Breast epithelium (tissue), 3 donors: ENCODE measurements at regions not wholly inside any gene's neighbourhood (a gene's known extent, or its start where the extent isn't known, plus 50 kb on each side); places are given as distances from the start of the nearest gene placed in this dataset.

Experiments
- CTCF ChIP-seq, 3 donors: fragments of 450-650 bp; IDR thresholded peaks; one replicate each; pipeline ENCODE4 v1.5.1; 2016 to 2017; ENCODE audit warnings: antibody characterized with exemption in 3 of 3, mild to moderate bottlenecking in 3 of 3, moderate library complexity in 3 of 3
- POLR2A ChIP-seq: fragments of 450-650 bp; IDR thresholded peaks from one replicate; pipeline ENCODE4 v1.6.1; 2016; ENCODE audit warnings: antibody characterized with exemption, mild to moderate bottlenecking, moderate library complexity

GRCh38 chr3:34267088-34267487 lies 468.7 kb downstream of the PDCD6IP start:
- TF ChIP-seq CTCF (IDR thresholded peaks at IDR 0.05) (no peak), POLR2A (no peak)
